WERI-Rb-1 (cell line): ENCODE measurements at regions not wholly inside any gene's neighbourhood (a gene's known extent, or its start where the extent isn't known, plus 50 kb on each side); places are given as distances from the start of the nearest gene placed in this dataset.

Experiments
- DNase-seq: peaks from one replicate; pipeline ENCODE4 v3.0.0-alpha.2; 2020
- H3K27ac ChIP-seq: fragments of 250-450 bp; sonication (Bioruptor Pico); 2 replicates; pipeline ENCODE4 v1.5.1; 2020; ENCODE audit warnings: mild to moderate bottlenecking, moderate library complexity
- H3K27me3 ChIP-seq: fragments of 250-450 bp; sonication (Bioruptor Pico); 2 replicates; pipeline ENCODE4 v1.5.1; 2021; ENCODE audit warnings: mild to moderate bottlenecking, low read depth, moderate library complexity; ENCODE audit not compliant: insufficient read depth, severe bottlenecking
- H3K36me3 ChIP-seq: fragments of 250-450 bp; sonication (Bioruptor Pico); 2 replicates; pipeline ENCODE4 v1.5.1; 2020; ENCODE audit warnings: mild to moderate bottlenecking, moderate library complexity
- H3K4me3 ChIP-seq: 2 replicates; pipeline ENCODE4 v1.5.1; 2011; ENCODE audit warnings: low read depth, mild to moderate bottlenecking, control low read depth, low read length
- H3K9me3 ChIP-seq: fragments of 250-450 bp; sonication (Bioruptor Pico); 2 replicates; pipeline ENCODE4 v1.5.1; 2021; ENCODE audit warnings: mild to moderate bottlenecking, moderate library complexity; ENCODE audit not compliant: severe bottlenecking
- CTCF ChIP-seq: IDR thresholded peaks from 2 replicates; pipeline ENCODE4 v1.5.1; 2011; ENCODE audit warnings: low read depth, mild to moderate bottlenecking, control low read depth, inconsistent platforms, low read length

DNA sequence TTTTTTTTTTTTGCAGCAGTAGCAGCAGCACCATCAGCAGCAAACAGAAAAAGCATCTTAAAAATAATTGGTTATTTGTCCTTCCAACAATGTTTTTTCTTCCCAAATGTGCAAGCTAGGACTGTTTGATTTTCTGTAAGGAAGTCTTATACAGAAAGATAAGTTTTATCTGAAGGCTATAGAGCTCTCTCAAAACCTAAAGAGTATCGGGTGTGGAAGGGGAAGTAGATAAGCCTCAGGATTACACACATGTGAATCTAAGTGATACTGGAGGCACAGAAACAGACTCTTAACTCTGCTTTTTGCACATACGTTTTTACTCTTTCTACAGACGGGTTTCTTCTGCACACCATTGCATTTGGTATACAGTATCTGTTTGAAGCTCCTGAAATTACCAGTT, 184.4 kb upstream of the FTMT start:
- H3K4me3 ChIP-seq = no peak overlapping the region
- H3K27ac ChIP-seq = no peak overlapping the region
- H3K9me3 ChIP-seq = no peaks in the 10 kb centered on the region
- no peaks in the 10 kb centered on the region for H3K27me3 ChIP-seq
- TF ChIP-seq CTCF = no peak
- H3K36me3 ChIP-seq = no peaks in the 10 kb centered on the region
- no peak for DNase-seq

DNA sequence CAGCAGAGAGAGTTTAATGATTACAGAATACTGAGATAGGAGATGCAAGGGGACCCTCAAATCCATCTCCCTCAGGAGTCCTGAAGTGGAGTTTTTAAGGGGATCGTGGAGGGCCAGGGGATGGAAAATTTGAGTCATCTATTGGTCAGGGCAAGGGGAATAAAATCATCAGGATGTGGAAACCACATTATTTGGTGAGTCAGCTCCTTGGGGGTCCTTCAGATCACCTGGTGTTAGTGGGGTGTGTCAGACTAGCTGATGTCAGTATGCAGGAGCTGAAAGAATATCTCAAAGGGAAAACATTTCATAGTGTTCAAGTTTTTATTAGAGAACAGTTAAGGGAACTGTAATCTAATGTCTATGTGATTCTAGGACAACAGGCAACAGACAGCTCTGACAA, 183.0 kb upstream of the FTMT start:
- no peak for TF ChIP-seq CTCF
- Histone ChIP-seq H3K9me3 (no peaks in the 10 kb centered on the region), H3K27me3 (no peaks in the 10 kb centered on the region), H3K4me3 (no peak overlapping the region), H3K36me3 (no peaks in the 10 kb centered on the region), H3K27ac (no peak overlapping the region)
- DNase-seq = no peak

GRCh38 chr5:121671624-121672023, 180.1 kb upstream of the FTMT start:
- H3K4me3 ChIP-seq = no peak overlapping the region
- DNase-seq = no peak
- H3K9me3 ChIP-seq = no peaks in the 10 kb centered on the region
- no peak for TF ChIP-seq CTCF
- no peaks in the 10 kb centered on the region for H3K36me3 ChIP-seq
- no peaks in the 10 kb centered on the region for H3K27me3 ChIP-seq
- H3K27ac ChIP-seq = no peak overlapping the region

DNA sequence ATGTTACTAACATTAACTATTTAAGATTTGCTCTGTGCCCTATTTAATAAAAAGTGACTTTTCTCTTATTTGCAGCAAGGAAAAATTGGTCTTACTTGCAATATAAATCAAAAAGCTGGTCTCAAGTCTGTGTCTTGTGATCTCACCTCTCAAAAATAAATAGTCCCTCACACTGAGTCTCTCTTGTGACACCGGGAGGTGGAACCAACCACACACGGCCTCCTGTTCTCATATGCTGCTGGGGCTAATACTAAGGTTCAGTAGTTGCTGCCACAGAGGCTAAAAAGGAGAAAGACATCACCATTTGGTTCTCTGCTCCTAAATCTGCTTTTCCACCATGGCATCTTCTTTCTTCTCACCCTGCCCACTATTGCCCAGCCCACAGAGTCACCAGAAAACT, 175.8 kb upstream of the FTMT start:
- Histone ChIP-seq H3K36me3 (no peaks in the 10 kb centered on the region), H3K4me3 (no peak overlapping the region), H3K27ac (no peak overlapping the region), H3K27me3 (no peaks in the 10 kb centered on the region), H3K9me3 (no peaks in the 10 kb centered on the region)
- no peak for DNase-seq
- TF ChIP-seq CTCF = no peak

GRCh38 chr5:121681229-121681855, 170.3 kb upstream of the FTMT start:
- H3K36me3 ChIP-seq = no peaks in the 10 kb centered on the region
- DNase-seq = no peak
- no peak overlapping the region for H3K27ac ChIP-seq
- no peak overlapping the region for H3K4me3 ChIP-seq
- no peaks in the 10 kb centered on the region for H3K27me3 ChIP-seq
- no peaks in the 10 kb centered on the region for H3K9me3 ChIP-seq
- TF ChIP-seq CTCF = no peak

DNA sequence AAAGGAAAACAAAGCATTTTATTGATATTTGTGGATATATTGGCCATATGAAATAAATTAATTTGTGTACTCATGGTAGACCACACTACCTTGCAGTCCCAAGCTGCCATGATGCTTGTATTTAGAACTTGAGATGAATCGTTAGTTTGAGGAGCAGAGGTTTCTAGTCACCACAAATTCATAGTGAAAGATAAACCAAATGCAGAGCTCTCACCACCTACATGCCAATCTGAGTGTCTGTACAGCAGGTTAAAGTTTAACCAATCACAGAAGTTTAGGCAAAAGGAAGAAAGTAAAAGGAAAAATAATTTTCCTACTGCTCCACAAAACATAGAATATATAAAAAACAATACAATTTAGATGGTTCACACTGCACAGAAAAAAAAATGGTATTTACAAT, 163.6 kb upstream of the FTMT start:
- Histone ChIP-seq H3K27me3 (no peaks in the 10 kb centered on the region), H3K4me3 (no peak overlapping the region), H3K9me3 (no peaks in the 10 kb centered on the region), H3K27ac (no peak overlapping the region), H3K36me3 (no peaks in the 10 kb centered on the region)
- TF ChIP-seq CTCF = no peak
- no peak for DNase-seq
